GM19468 (cell line): ENCODE measurements at regions not wholly inside any gene's neighbourhood (a gene's known extent, or its start where the extent isn't known, plus 50 kb on each side); places are given as distances from the start of the nearest gene placed in this dataset.

Experiments used
- ATAC-seq: cut with Tn5 transposase; IDR thresholded peaks from one replicate; pipeline ENCODE4 v1.9.1; 2021; ENCODE audit warnings: mild to moderate bottlenecking, moderate library complexity, moderate number of reproducible peaks; ENCODE audit not compliant: unreplicated experiment; ENCODE audit errors: extremely low read depth

- ATAC-seq = no peak
These were observed 113.2 kb downstream of the HERPUD2 start for GRCh38 chr7:35581605-35582210.

- ATAC-seq = no peak
These were observed 118.8 kb downstream of the HERPUD2 start for GRCh38 chr7:35576031-35576573.

- no peak for ATAC-seq
These were observed 123.2 kb downstream of the HERPUD2 start for GRCh38 chr7:35571611-35572240.

- no peak for ATAC-seq
These were observed 124.0 kb downstream of the HERPUD2 start for GRCh38 chr7:35570937-35571336.

- no peak for ATAC-seq
These were observed 129.0 kb downstream of the HERPUD2 start for GRCh38 chr7:35565927-35566326.

GRCh38 chr7:35558841-35559240, 136.1 kb downstream of the HERPUD2 start:
- no peak for ATAC-seq

GRCh38 chr7:35556515-35557471, 138.1 kb downstream of the HERPUD2 start:
- ATAC-seq = no peak

GRCh38 chr7:35555934-35556333, 139.0 kb downstream of the HERPUD2 start:
- no peak for ATAC-seq

GRCh38 chr7:35555386-35555785, 139.5 kb downstream of the HERPUD2 start:
- no peak for ATAC-seq

- ATAC-seq = no peak
These were observed 141.4 kb downstream of the HERPUD2 start for GRCh38 chr7:35553519-35553918.

- ATAC-seq = no peak
These were observed 142.2 kb downstream of the HERPUD2 start for GRCh38 chr7:35552691-35553090.

GRCh38 chr7:35551321-35552081, 143.4 kb downstream of the HERPUD2 start:
- no peak for ATAC-seq

- ATAC-seq = no peak
These were observed 144.1 kb downstream of the HERPUD2 start for GRCh38 chr7:35550831-35551230.

GRCh38 chr7:35549781-35550180, 145.2 kb downstream of the HERPUD2 start:
- no peak for ATAC-seq

GRCh38 chr7:35548291-35548690, 146.6 kb downstream of the HERPUD2 start:
- no peak for ATAC-seq

GRCh38 chr7:35546691-35547429, 148.1 kb downstream of the HERPUD2 start:
- no peak for ATAC-seq

- ATAC-seq = no peak
These were observed 149.1 kb downstream of the HERPUD2 start for GRCh38 chr7:35545831-35546230.

GRCh38 chr7:35544028-35544742, 150.8 kb downstream of the HERPUD2 start:
- no peak for ATAC-seq
